Esophagus muscularis mucosa (tissue), 4 donors: ENCODE measurements at regions not wholly inside any gene's neighbourhood (a gene's known extent, or its start where the extent isn't known, plus 50 kb on each side); places are given as distances from the start of the nearest gene placed in this dataset.
A peak's percentile ranks its signal among the peaks of the same experiment; 100 is the strongest.

Experiments
- DNase-seq: peaks from one replicate; pipeline ENCODE4 v3.0.0-alpha.2; 2017; ENCODE audit errors: extremely low spot score
- H3K27ac ChIP-seq, 4 donors: fragments of 200-600 bp; sonication (generic); replicated peaks in 1 of 4; 1 replicate in 3 of 4; 2 replicates in 1 of 4; pipeline ENCODE4 v1.5.1; 2016 to 2019; ENCODE audit warnings: mild to moderate bottlenecking in 1 of 4
- H3K27me3 ChIP-seq, 4 donors: fragments of 200-600 bp; sonication (generic); one replicate each; pipeline versions ENCODE4 v1.5.1 to v1.6.0; 2016 to 2019
- H3K36me3 ChIP-seq, 4 donors: fragments of 200-600 bp; sonication (generic); one replicate each; pipeline ENCODE4 v1.5.1; 2016 to 2019
- H3K4me1 ChIP-seq, 4 donors: fragments of 200-600 bp; sonication (generic); one replicate each; pipeline ENCODE4 v1.5.1; 2016 to 2019
- H3K4me3 ChIP-seq, 4 donors: fragments of 200-600 bp; sonication (generic); 1 replicate in 2 of 4; 2 replicates in 2 of 4; pipeline ENCODE4 v1.5.1; 2016 to 2019; ENCODE audit warnings: mild to moderate bottlenecking in 4 of 4, moderate library complexity in 1 of 4
- H3K9me3 ChIP-seq, 4 donors: fragments of 200-600 bp; sonication (generic); 1 replicate in 3 of 4; 2 replicates in 1 of 4; pipeline ENCODE4 v1.5.1; 2016 to 2019
- EP300 ChIP-seq: sonication (generic); formaldehyde crosslinking; IDR thresholded peaks from one replicate; pipeline ENCODE4 v1.6.1; 2017; ENCODE audit warnings: antibody characterized with exemption
- POLR2A ChIP-seq: fragments of 450-650 bp; IDR thresholded peaks from one replicate; pipeline ENCODE4 v1.6.1; 2017; ENCODE audit warnings: antibody characterized with exemption, moderate library complexity, mild to moderate bottlenecking, low read depth
- POLR2AphosphoS5 ChIP-seq, 2 donors: sonication (generic); formaldehyde crosslinking; IDR thresholded peaks; one replicate each; pipeline ENCODE4 v1.6.1; 2017; ENCODE audit warnings: antibody characterized with exemption in 2 of 2
- WGBS: methylation state at CpG from one replicate; pipeline ENCODE4 v1.1.5; 2018; 5-methylcytosine and 5-hydroxymethylcytosine counted together
- intact Hi-C: fragments of 100-400 bp; cut with DNase I; formaldehyde crosslinking; loops from one replicate; pipeline ENCODE4 v1.15.1; 2023
- TF ChIP-seq, protein P1 (sequence below), 3 experiments: fragments of 200-600 bp in 2 of 3; fragments of 450-650 bp in 1 of 3; sonication (generic) in 2 of 3; IDR thresholded peaks; one replicate each; pipeline ENCODE4 v1.5.1; 2017 to 2019; ENCODE audit warnings: antibody characterized with exemption in 3 of 3, mild to moderate bottlenecking in 2 of 3, moderate library complexity in 1 of 3

DNA sequence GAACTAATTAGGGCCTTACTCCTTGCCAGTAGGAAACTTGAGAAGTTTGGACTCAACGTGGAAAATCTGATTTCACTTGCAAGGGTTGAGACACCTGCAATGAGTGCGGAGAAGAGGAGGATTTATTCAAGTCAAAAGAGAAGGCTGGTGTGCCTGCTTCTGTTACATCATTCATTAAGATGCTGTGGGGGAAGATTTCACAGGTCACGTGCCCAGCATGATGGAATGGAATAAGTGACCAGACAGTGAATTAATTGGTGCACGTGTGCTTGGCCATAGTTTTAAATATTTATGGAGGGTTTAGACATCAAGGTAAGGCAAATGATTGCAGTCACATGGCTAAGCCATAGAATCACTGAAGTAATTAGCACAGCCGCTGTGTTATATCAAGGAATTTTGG is 155.0 kb downstream of the C7orf25 start:
- TF ChIP-seq, protein P1, sequence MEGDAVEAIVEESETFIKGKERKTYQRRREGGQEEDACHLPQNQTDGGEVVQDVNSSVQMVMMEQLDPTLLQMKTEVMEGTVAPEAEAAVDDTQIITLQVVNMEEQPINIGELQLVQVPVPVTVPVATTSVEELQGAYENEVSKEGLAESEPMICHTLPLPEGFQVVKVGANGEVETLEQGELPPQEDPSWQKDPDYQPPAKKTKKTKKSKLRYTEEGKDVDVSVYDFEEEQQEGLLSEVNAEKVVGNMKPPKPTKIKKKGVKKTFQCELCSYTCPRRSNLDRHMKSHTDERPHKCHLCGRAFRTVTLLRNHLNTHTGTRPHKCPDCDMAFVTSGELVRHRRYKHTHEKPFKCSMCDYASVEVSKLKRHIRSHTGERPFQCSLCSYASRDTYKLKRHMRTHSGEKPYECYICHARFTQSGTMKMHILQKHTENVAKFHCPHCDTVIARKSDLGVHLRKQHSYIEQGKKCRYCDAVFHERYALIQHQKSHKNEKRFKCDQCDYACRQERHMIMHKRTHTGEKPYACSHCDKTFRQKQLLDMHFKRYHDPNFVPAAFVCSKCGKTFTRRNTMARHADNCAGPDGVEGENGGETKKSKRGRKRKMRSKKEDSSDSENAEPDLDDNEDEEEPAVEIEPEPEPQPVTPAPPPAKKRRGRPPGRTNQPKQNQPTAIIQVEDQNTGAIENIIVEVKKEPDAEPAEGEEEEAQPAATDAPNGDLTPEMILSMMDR (IDR thresholded peaks at IDR 0.05): no peak
- TF ChIP-seq POLR2A (no peak), EP300 (no peak), POLR2AphosphoS5 (IDR thresholded peaks at IDR 0.05) (no peak)
- 84% methylated on average over 5 of the region's 5 CpGs for WGBS
- Histone ChIP-seq H3K27me3 (no peaks in the 10 kb centered on the region), H3K36me3 (no peaks in the 10 kb centered on the region), H3K4me1 (peaks cover 0 to 5% (median 0%) of the 10 kb centered on the region in 4 donors), H3K27ac (no peak overlapping the region), H3K9me3 (no peaks in the 10 kb centered on the region), H3K4me3 (no peak overlapping the region)
- intact Hi-C loops: no loop called here
- DNase-seq: no peak

- Histone ChIP-seq H3K27ac (peak overlapping the region in 1 of 4 donors; percentile 8), H3K36me3 (no peaks in the 10 kb centered on the region), H3K4me3 (no peak overlapping the region), H3K9me3 (no peaks in the 10 kb centered on the region), H3K4me1 (peaks cover 0 to 5% (median 0%) of the 10 kb centered on the region in 4 donors), H3K27me3 (no peaks in the 10 kb centered on the region)
- intact Hi-C loops: no loop called here
- no peak for DNase-seq
- WGBS: 47% methylated on average over 3 of the region's 3 CpGs
- TF ChIP-seq, protein P1 (IDR thresholded peaks at IDR 0.05): no peak
- TF ChIP-seq POLR2AphosphoS5 (IDR thresholded peaks at IDR 0.05) (no peak), EP300 (no peak), POLR2A (no peak)
Measured at GRCh38 chr7:42753811-42754363, 158.0 kb downstream of the C7orf25 start.

- peaks cover 0 to 5% (median 0%) of the 10 kb centered on the region in 4 donors for H3K4me1 ChIP-seq
- H3K27me3 ChIP-seq: no peaks in the 10 kb centered on the region
- H3K9me3 ChIP-seq: no peaks in the 10 kb centered on the region
- DNase-seq: no peak
- H3K36me3 ChIP-seq: no peaks in the 10 kb centered on the region
- H3K4me3 ChIP-seq: no peak overlapping the region
- H3K27ac ChIP-seq: no peak overlapping the region
- intact Hi-C loops: no loop called here
- 79% methylated on average over 2 of the region's 2 CpGs for WGBS
- TF ChIP-seq, protein P1 (IDR thresholded peaks at IDR 0.05): no peak
- no peak for TF ChIP-seq POLR2AphosphoS5 (IDR thresholded peaks at IDR 0.05)
Measured at GRCh38 chr7:42753367-42753766, 158.5 kb downstream of the C7orf25 start.

GRCh38 chr7:42750172-42750571 is 161.7 kb downstream of the C7orf25 start:
- H3K9me3 ChIP-seq: no peaks in the 10 kb centered on the region
- H3K27ac ChIP-seq: no peak overlapping the region
- DNase-seq: no peak
- intact Hi-C loops: no loop called here
- H3K4me3 ChIP-seq: no peak overlapping the region
- H3K4me1 ChIP-seq: peaks cover 0 to 11% (median 4%) of the 10 kb centered on the region in 4 donors
- H3K36me3 ChIP-seq: no peaks in the 10 kb centered on the region
- TF ChIP-seq POLR2A: no peak
- no peaks in the 10 kb centered on the region for H3K27me3 ChIP-seq
- WGBS: 77% methylated on average over 4 of the region's 4 CpGs

DNA sequence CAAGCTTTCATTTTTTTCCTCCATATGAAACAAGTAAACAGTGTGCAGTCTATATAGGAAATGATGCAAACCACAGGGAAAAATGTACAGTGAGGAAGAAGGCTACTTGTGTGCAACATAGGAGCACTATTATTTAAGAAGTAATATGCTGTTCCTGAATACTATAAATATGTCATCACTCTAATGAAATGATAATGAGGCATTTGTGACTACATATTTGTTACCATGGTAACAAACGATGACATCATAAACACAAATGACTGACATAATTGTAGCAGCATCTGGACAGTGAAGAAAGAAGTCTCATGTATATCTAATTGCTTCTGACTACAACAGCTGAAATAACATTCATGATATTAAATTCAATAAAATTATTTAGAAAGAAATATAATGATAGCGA is 164.8 kb downstream of the C7orf25 start:
- WGBS: 61% methylated on average over 2 of the region's 2 CpGs
- intact Hi-C loops: no loop called here
- no peaks in the 10 kb centered on the region for H3K27me3 ChIP-seq
- no peak for DNase-seq
- no peaks in the 10 kb centered on the region for H3K36me3 ChIP-seq
- H3K9me3 ChIP-seq: no peaks in the 10 kb centered on the region
- H3K27ac ChIP-seq: no peak overlapping the region
- no peak overlapping the region for H3K4me3 ChIP-seq
- no peak for TF ChIP-seq POLR2A
- TF ChIP-seq EP300: no peak
- peaks cover 0 to 8% (median 3%) of the 10 kb centered on the region in 4 donors for H3K4me1 ChIP-seq

DNA sequence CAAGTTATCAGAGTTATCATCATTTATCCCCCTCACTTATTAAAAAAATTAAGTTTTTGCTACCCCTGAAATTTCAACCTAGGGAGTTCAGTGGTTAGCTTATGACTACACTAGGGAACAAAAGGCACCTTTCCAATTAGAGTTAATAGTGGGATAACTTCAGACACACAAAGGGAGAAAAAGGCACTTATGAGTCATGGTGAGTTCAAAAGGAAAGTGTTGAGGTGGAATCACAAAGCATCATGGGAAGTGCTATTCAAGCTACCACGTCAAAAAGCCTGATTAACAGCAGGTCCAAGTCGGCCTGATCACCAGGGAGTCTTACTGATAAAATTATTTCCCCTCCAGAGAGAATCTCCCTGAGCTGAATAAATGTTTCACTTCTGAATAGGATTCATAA is 165.7 kb downstream of the C7orf25 start:
- 55% methylated on average over 2 of the region's 2 CpGs for WGBS
- intact Hi-C loops: no loop called here
- H3K27ac ChIP-seq: peak overlapping the region in 1 of 4 donors; percentile 35

More for the DNA sequence above, 165.7 kb downstream of the C7orf25 start:
- no peaks in the 10 kb centered on the region for H3K27me3 ChIP-seq
- no peak overlapping the region for H3K4me3 ChIP-seq
- H3K36me3 ChIP-seq: no peaks in the 10 kb centered on the region
- DNase-seq: no peak
- no peaks in the 10 kb centered on the region for H3K9me3 ChIP-seq
- H3K4me1 ChIP-seq: peaks cover 0 to 8% (median 3%) of the 10 kb centered on the region in 4 donors
- TF ChIP-seq POLR2AphosphoS5 (IDR thresholded peaks at IDR 0.05): no peak
- no peak for TF ChIP-seq POLR2A
- no peak for TF ChIP-seq EP300
- TF ChIP-seq, protein P1 (IDR thresholded peaks at IDR 0.05): no peak
